GM12878 (cell line): ENCODE measurements at regions not wholly inside any gene's neighbourhood (a gene's known extent, or its start where the extent isn't known, plus 50 kb on each side); places are given as distances from the start of the nearest gene placed in this dataset.

Source experiments
- FOXM1 ChIP-seq: IDR thresholded peaks from 2 replicates; pipeline ENCODE4 v1.6.1; 2012; ENCODE audit warnings: low read depth, mild to moderate bottlenecking, inconsistent platforms, low read length, moderate library complexity
- HDGF ChIP-seq: fragments of 450-650 bp; IDR thresholded peaks from 2 replicates; pipeline ENCODE4 v1.6.1; 2016; ENCODE audit warnings: antibody characterized with exemption
- MYC ChIP-seq: IDR thresholded peaks from 2 replicates; pipeline ENCODE4 v1.6.1; 2011; ENCODE audit warnings: mild to moderate bottlenecking, low read length, moderate library complexity, inconsistent platforms; ENCODE audit not compliant: insufficient read depth, insufficient replicate concordance, insufficient read length, severe bottlenecking
- POLR2A ChIP-seq: IDR thresholded peaks from 2 replicates; pipeline ENCODE4 v1.6.1; 2011; ENCODE audit warnings: low read depth, mild to moderate bottlenecking, low read length
- POLR2AphosphoS5 ChIP-seq: IDR thresholded peaks from 2 replicates; pipeline ENCODE4 v1.6.1; 2011; ENCODE audit warnings: mild to moderate bottlenecking, low read length, inconsistent platforms
- RB1 ChIP-seq: fragments of 450-650 bp; formaldehyde crosslinking; IDR thresholded peaks from 2 replicates; pipeline ENCODE4 v1.6.1; 2017; ENCODE audit warnings: mild to moderate bottlenecking, borderline replicate concordance
- SREBF2 ChIP-seq: IDR thresholded peaks from 2 replicates; pipeline ENCODE4 v1.6.1; 2012; ENCODE audit warnings: mild to moderate bottlenecking, low read length
- TCF7 ChIP-seq: IDR thresholded peaks from 2 replicates; pipeline ENCODE4 v1.6.1; 2014; ENCODE audit warnings: antibody characterized with exemption, borderline replicate concordance
- ZNF24 ChIP-seq: fragments of 450-650 bp; IDR thresholded peaks from 2 replicates; pipeline ENCODE4 v1.6.1; 2017; ENCODE audit warnings: antibody characterized with exemption, mild to moderate bottlenecking
- TF ChIP-seq, protein P1 (sequence below), 3 experiments: IDR thresholded peaks in 2 of 3; conservative IDR thresholded peaks in 1 of 3; 2 replicates each; pipeline ENCODE4 v1.5.1; 2011; ENCODE audit warnings: low read depth in 3 of 3, low read length in 3 of 3, mild to moderate bottlenecking in 3 of 3, control low read depth in 2 of 3, moderate library complexity in 2 of 3, inconsistent platforms in 1 of 3, mixed read lengths in 1 of 3; ENCODE audit not compliant: control insufficient read depth in 2 of 3, insufficient read depth in 1 of 3; ENCODE audit errors: extremely low read depth in 1 of 3
- TF ChIP-seq, protein P2 (sequence below): fragments of 150-350 bp; IDR thresholded peaks from 2 replicates; pipeline ENCODE4 v1.6.1; 2016; ENCODE audit warnings: low read depth, low read length
- TF ChIP-seq, protein P3 (sequence below): fragments of 450-650 bp; IDR thresholded peaks from 2 replicates; pipeline ENCODE4 v1.6.1; 2017; ENCODE audit warnings: antibody characterized with exemption, mild to moderate bottlenecking, moderate library complexity

DNA sequence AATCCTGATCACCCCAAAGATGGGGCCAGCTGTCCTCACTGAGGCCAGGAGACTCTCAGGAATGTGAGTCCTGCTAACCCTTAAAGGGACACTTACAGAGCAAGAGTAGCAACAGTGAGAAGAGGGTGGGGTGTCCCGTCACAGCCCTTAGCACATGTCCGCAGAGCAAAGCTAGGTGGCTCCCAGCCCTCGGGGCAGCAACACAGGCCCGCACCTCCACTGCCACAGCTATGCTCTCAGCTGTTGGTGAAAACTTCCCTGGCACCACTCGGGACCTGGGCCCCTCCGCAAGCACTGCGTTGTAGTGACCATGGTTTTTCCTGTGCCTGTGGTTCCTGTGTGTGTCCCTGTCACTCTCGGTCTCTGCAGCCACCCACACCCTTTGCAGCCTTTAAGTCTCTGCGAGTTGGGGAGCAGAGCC, 76.4 kb upstream of the UXS1 start:
- TF ChIP-seq, protein P1, sequence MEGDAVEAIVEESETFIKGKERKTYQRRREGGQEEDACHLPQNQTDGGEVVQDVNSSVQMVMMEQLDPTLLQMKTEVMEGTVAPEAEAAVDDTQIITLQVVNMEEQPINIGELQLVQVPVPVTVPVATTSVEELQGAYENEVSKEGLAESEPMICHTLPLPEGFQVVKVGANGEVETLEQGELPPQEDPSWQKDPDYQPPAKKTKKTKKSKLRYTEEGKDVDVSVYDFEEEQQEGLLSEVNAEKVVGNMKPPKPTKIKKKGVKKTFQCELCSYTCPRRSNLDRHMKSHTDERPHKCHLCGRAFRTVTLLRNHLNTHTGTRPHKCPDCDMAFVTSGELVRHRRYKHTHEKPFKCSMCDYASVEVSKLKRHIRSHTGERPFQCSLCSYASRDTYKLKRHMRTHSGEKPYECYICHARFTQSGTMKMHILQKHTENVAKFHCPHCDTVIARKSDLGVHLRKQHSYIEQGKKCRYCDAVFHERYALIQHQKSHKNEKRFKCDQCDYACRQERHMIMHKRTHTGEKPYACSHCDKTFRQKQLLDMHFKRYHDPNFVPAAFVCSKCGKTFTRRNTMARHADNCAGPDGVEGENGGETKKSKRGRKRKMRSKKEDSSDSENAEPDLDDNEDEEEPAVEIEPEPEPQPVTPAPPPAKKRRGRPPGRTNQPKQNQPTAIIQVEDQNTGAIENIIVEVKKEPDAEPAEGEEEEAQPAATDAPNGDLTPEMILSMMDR (IDR thresholded peaks at IDR 0.05 in 2 of 3, conservative IDR thresholded peaks at IDR 0.05 in 1 of 3; ENCODE audit: control insufficient read depth in 2 of 3, extremely low read depth in 1 of 3, insufficient read depth in 1 of 3, low read depth in 3 of 3, low read length in 3 of 3), result no peak
- no peak for TF ChIP-seq POLR2A
- no peak for TF ChIP-seq FOXM1
- no peak for TF ChIP-seq TCF7
- TF ChIP-seq, protein P2, sequence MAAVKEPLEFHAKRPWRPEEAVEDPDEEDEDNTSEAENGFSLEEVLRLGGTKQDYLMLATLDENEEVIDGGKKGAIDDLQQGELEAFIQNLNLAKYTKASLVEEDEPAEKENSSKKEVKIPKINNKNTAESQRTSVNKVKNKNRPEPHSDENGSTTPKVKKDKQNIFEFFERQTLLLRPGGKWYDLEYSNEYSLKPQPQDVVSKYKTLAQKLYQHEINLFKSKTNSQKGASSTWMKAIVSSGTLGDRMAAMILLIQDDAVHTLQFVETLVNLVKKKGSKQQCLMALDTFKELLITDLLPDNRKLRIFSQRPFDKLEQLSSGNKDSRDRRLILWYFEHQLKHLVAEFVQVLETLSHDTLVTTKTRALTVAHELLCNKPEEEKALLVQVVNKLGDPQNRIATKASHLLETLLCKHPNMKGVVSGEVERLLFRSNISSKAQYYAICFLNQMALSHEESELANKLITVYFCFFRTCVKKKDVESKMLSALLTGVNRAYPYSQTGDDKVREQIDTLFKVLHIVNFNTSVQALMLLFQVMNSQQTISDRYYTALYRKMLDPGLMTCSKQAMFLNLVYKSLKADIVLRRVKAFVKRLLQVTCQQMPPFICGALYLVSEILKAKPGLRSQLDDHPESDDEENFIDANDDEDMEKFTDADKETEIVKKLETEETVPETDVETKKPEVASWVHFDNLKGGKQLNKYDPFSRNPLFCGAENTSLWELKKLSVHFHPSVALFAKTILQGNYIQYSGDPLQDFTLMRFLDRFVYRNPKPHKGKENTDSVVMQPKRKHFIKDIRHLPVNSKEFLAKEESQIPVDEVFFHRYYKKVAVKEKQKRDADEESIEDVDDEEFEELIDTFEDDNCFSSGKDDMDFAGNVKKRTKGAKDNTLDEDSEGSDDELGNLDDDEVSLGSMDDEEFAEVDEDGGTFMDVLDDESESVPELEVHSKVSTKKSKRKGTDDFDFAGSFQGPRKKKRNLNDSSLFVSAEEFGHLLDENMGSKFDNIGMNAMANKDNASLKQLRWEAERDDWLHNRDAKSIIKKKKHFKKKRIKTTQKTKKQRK, result no peak
- no peak for TF ChIP-seq HDGF
- TF ChIP-seq, protein P3, sequence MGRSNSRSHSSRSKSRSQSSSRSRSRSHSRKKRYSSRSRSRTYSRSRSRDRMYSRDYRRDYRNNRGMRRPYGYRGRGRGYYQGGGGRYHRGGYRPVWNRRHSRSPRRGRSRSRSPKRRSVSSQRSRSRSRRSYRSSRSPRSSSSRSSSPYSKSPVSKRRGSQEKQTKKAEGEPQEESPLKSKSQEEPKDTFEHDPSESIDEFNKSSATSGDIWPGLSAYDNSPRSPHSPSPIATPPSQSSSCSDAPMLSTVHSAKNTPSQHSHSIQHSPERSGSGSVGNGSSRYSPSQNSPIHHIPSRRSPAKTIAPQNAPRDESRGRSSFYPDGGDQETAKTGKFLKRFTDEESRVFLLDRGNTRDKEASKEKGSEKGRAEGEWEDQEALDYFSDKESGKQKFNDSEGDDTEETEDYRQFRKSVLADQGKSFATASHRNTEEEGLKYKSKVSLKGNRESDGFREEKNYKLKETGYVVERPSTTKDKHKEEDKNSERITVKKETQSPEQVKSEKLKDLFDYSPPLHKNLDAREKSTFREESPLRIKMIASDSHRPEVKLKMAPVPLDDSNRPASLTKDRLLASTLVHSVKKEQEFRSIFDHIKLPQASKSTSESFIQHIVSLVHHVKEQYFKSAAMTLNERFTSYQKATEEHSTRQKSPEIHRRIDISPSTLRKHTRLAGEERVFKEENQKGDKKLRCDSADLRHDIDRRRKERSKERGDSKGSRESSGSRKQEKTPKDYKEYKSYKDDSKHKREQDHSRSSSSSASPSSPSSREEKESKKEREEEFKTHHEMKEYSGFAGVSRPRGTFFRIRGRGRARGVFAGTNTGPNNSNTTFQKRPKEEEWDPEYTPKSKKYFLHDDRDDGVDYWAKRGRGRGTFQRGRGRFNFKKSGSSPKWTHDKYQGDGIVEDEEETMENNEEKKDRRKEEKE, result no peak
- TF ChIP-seq MYC, result no peak
- no peak for TF ChIP-seq ZNF24
- no peak for TF ChIP-seq SREBF2
- TF ChIP-seq RB1, result no peak
- no peak for TF ChIP-seq POLR2AphosphoS5
